Skin epidermis (tissue), 12 donors: ENCODE measurements at regions not wholly inside any gene's neighbourhood (a gene's known extent, or its start where the extent isn't known, plus 50 kb on each side); places are given as distances from the start of the nearest gene placed in this dataset.

Experiments used
- H3K27ac ChIP-seq, 21 experiments: fragments of 200-600 bp; sonication (generic) in 11 of 21; one replicate each; pipeline ENCODE4 v1.5.0; 2020; ENCODE audit warnings: mild to moderate bottlenecking in 3 of 21, inconsistent platforms in 2 of 21, moderate library complexity in 2 of 21
- H3K4me3 ChIP-seq, 7 experiments: fragments of 200-600 bp; sonication (generic) in 2 of 7; one replicate each; pipeline ENCODE4 v1.5.0; 2020; ENCODE audit warnings: inconsistent platforms in 2 of 7, mild to moderate bottlenecking in 2 of 7, moderate library complexity in 1 of 7

GRCh38 chr5:59943452-59944113 is 50.1 kb upstream of the PDE4D start:
- H3K27ac ChIP-seq = no peak overlapping the region
- H3K4me3 ChIP-seq = no peak overlapping the region
